Endothelial cell of umbilical vein (primary cell): ENCODE measurements at regions not wholly inside any gene's neighbourhood (a gene's known extent, or its start where the extent isn't known, plus 50 kb on each side); places are given as distances from the start of the nearest gene placed in this dataset.

Experiments used
- BruUV-seq: library from RNA; stranded (reverse); fragments of 400-500 nt; replicated peaks from 2 replicates; lab custom pipeline; 2021; lab: Mats Ljungman, UMichigan
- CTCF ChIA-PET: fragments of 300-600, 350-600 bp; sonication (Branson Sonifier 250); formaldehyde crosslinking; loops from one replicate; lab custom pipeline; 2021; ENCODE audit warnings: antibody characterized with exemption, inconsistent platforms; lab: Charles Lee
- POLR2A ChIA-PET: fragments of 300-600, 350-600 bp; sonication (Branson Sonifier 250); formaldehyde crosslinking; loops from one replicate; lab custom pipeline; 2021; ENCODE audit warnings: antibody characterized with exemption, inconsistent platforms; lab: Charles Lee
- DNase-seq: peaks from one replicate; pipeline ENCODE4 v3.0.0-alpha.2; 2011; ENCODE audit warnings: low read depth, low spot score
- FAIRE-seq: peaks from 2 replicates; lab custom pipeline; 2011; peaks lifted over from hg19 to GRCh38; lab: Jason Lieb, UNC
- H2AFZ ChIP-seq: 2 replicates; pipeline ENCODE4 v1.6.0; 2012; ENCODE audit warnings: low read depth, low read length, control low read depth, inconsistent platforms
- H3K27ac ChIP-seq: 2 replicates; pipeline ENCODE4 v1.5.1; 2011; ENCODE audit warnings: low read depth, mild to moderate bottlenecking, control low read depth, low read length, moderate library complexity; ENCODE audit not compliant: insufficient read depth
- H3K27me3 ChIP-seq, 2 experiments: 2 replicates each; pipeline versions ENCODE4 v1.6.0 to v1.6.1; 2011; ENCODE audit warnings: low read length in 2 of 2, mixed read lengths in 1 of 2; ENCODE audit not compliant: control insufficient read depth in 2 of 2, insufficient read depth in 2 of 2
- H3K36me3 ChIP-seq, 2 experiments: 2 replicates in 1 of 2; 3 replicates in 1 of 2; pipeline ENCODE4 v1.5.1; 2011; ENCODE audit warnings: low read length in 2 of 2, mild to moderate bottlenecking in 1 of 2, moderate library complexity in 1 of 2; ENCODE audit not compliant: control insufficient read depth in 2 of 2, insufficient read depth in 2 of 2; ENCODE audit errors: extremely low read depth in 1 of 2
- H3K4me1 ChIP-seq: 3 replicates; pipeline ENCODE4 v1.5.1; 2011; ENCODE audit warnings: mild to moderate bottlenecking, low read length; ENCODE audit not compliant: control insufficient read depth, insufficient read depth; ENCODE audit errors: extremely low read depth
- H3K4me2 ChIP-seq: 2 replicates; pipeline ENCODE4 v1.6.1; 2011; ENCODE audit warnings: low read length, control low read depth, mixed read lengths; ENCODE audit not compliant: insufficient read depth
- H3K4me3 ChIP-seq, 3 experiments: fragments of 200-600 bp in 1 of 3; sonication (generic), shearing (Covaris generic) in 1 of 3; replicated peaks in 1 of 3; 2 replicates each; pipeline ENCODE4 v1.5.1; 2011 to 2016; ENCODE audit warnings: control low read depth in 3 of 3, low read length in 3 of 3, mild to moderate bottlenecking in 2 of 3, inconsistent platforms in 1 of 3, low read depth in 1 of 3, moderate library complexity in 1 of 3; ENCODE audit not compliant: insufficient read depth in 1 of 3
- H3K79me2 ChIP-seq: 2 replicates; pipeline ENCODE4 v1.6.0; 2012; ENCODE audit warnings: low read length, inconsistent platforms; ENCODE audit not compliant: control insufficient read depth, insufficient read depth
- H3K9ac ChIP-seq: replicated peaks from 2 replicates; pipeline ENCODE3; 2011; ENCODE audit warnings: low read length, control low read depth; ENCODE audit not compliant: insufficient read depth; ENCODE audit errors: extremely low read depth
- H3K9me1 ChIP-seq: replicated peaks from 3 replicates; pipeline ENCODE4 v1.6.0; 2011; ENCODE audit warnings: mild to moderate bottlenecking, low read length; ENCODE audit not compliant: control insufficient read depth, insufficient read depth; ENCODE audit errors: extremely low read depth
- H3K9me3 ChIP-seq: replicated peaks from 2 replicates; pipeline ENCODE4 v1.5.1; 2012; ENCODE audit warnings: low read length, inconsistent platforms; ENCODE audit not compliant: control insufficient read depth, insufficient read depth
- H4K20me1 ChIP-seq: replicated peaks from 2 replicates; pipeline ENCODE3; 2011; ENCODE audit warnings: mild to moderate bottlenecking, low read length; ENCODE audit not compliant: control insufficient read depth, insufficient read depth; ENCODE audit errors: extremely low read depth
- CTCF ChIP-seq, 2 donors: IDR thresholded peaks; 1 replicate in 1 of 2; 2 replicates in 1 of 2; pipeline ENCODE4 v1.5.1; 2011; ENCODE audit warnings: low read length in 2 of 2, mild to moderate bottlenecking in 2 of 2, moderate library complexity in 2 of 2, control low read depth in 1 of 2, inconsistent platforms in 1 of 2, low read depth in 1 of 2; ENCODE audit not compliant: insufficient read depth in 1 of 2; ENCODE audit errors: extremely low read depth in 1 of 2
- EZH2 ChIP-seq: IDR thresholded peaks from 2 replicates; pipeline ENCODE4 v1.6.1; 2012; ENCODE audit warnings: borderline replicate concordance, low read depth, mild to moderate bottlenecking, moderate library complexity, low read length, inconsistent platforms; ENCODE audit not compliant: severe bottlenecking
- FOS ChIP-seq: IDR thresholded peaks from 2 replicates; pipeline ENCODE4 v1.6.1; 2011; ENCODE audit warnings: mild to moderate bottlenecking, low read length, moderate library complexity, borderline replicate concordance; ENCODE audit not compliant: insufficient read depth
- GATA2 ChIP-seq: IDR thresholded peaks from 2 replicates; pipeline ENCODE4 v1.7.0; 2011; ENCODE audit warnings: low read depth, mild to moderate bottlenecking, moderate library complexity, mixed read lengths, low read length; ENCODE audit not compliant: insufficient read length, insufficient read depth
- JUN ChIP-seq: IDR thresholded peaks from 2 replicates; pipeline ENCODE4 v1.6.1; 2011; ENCODE audit warnings: borderline replicate concordance, low read depth; ENCODE audit not compliant: insufficient read length, insufficient read depth
- MAX ChIP-seq: IDR thresholded peaks from 2 replicates; pipeline ENCODE4 v1.6.1; 2011; ENCODE audit not compliant: insufficient read depth, insufficient read length
- MYC ChIP-seq: IDR thresholded peaks from one replicate; pipeline ENCODE4 v1.6.1; 2011; ENCODE audit warnings: mild to moderate bottlenecking, low read depth, low read length
- POLR2A ChIP-seq: IDR thresholded peaks from 2 replicates; pipeline ENCODE4 v1.6.1; 2012; ENCODE audit warnings: low read depth, mild to moderate bottlenecking, control low read depth, low read length
- POLR2AphosphoS5 ChIP-seq: IDR thresholded peaks from 2 replicates; pipeline ENCODE4 v1.6.1; 2012; ENCODE audit warnings: low read depth, mild to moderate bottlenecking, control low read depth, low read length, moderate library complexity; ENCODE audit not compliant: insufficient read depth
- dilution Hi-C: fragments of 300-500 bp; cut with MboI; formaldehyde crosslinking; loops from one replicate; pipeline ENCODE4 v1.15.0; 2019; ENCODE audit warnings: low sequenced_read_pairs; ENCODE audit not compliant: extremely low pct_ligation_motif_present
- intact Hi-C: fragments of 100-400 bp; cut with micrococcal nuclease; formaldehyde crosslinking; loops from one replicate; pipeline ENCODE4 v1.10.0; 2022

GRCh38 chr7:54847921-54848320 is 88.9 kb upstream of the SEC61G start:
- CTCF ChIA-PET: interaction anchor here (1.5 kb wide), 1 partner anchor 407 kb away, joined by 6 read pairs; no protein-coding TSS in a partner anchor
- no peak overlapping the region for H3K9ac ChIP-seq
- peaks cover 0 to 5% of the 10 kb centered on the region in 2 experiments for H3K27me3 ChIP-seq
- H3K9me1 ChIP-seq: no peaks in the 10 kb centered on the region
- no peak for TF ChIP-seq GATA2
- no peak for TF ChIP-seq POLR2A
- no peak for TF ChIP-seq EZH2
- TF ChIP-seq FOS: no peak
- no peak for TF ChIP-seq JUN
- TF ChIP-seq MAX: no peak
- no peak for TF ChIP-seq CTCF (IDR thresholded peaks at IDR 0.05; ENCODE audit: extremely low read depth in 1 of 2, insufficient read depth in 1 of 2, low read depth in 1 of 2, low read length in 2 of 2)
- TF ChIP-seq POLR2AphosphoS5: no peak
- TF ChIP-seq MYC: no peak
- H3K4me1 ChIP-seq: no peaks in the 10 kb centered on the region
- dilution Hi-C loops: no loop called here
- no peaks in the 10 kb centered on the region for H4K20me1 ChIP-seq
- H3K36me3 ChIP-seq: no peaks in the 10 kb centered on the region
- intact Hi-C loops: no loop called here
- POLR2A ChIA-PET: no interaction called here
- H3K79me2 ChIP-seq: no peaks in the 10 kb centered on the region
- DNase-seq (no peak), FAIRE-seq (no peak)
- H3K9me3 ChIP-seq: no peaks in the 10 kb centered on the region
- H2AFZ ChIP-seq: no peak overlapping the region
- no peak overlapping the region for H3K4me2 ChIP-seq
- no TSS peak for BruUV-seq
- H3K27ac ChIP-seq: no peak overlapping the region
- H3K4me3 ChIP-seq: no peak overlapping the region
